Cerebellar nuclear complex (tissue), 1 donor: ENCODE measurements at regions not wholly inside any gene's neighbourhood (a gene's known extent, or its start where the extent isn't known, plus 50 kb on each side); places are given as distances from the start of the nearest gene placed in this dataset.
"Not testable (repeated sequence)": the region's sequence is repeated elsewhere in the genome, so short reads cannot be mapped to it uniquely, and the experiment has no call there.

Source experiments
- DNase-seq, 2 experiments: peaks; one replicate each; lab custom pipeline; 2025; lab: John Stamatoyannopoulos, UW

- DNase-seq = no peak
Observed at GRCh38 chr1:191668525-191668924, 489.7 kb upstream of the RGS18 start.

GRCh38 chr1:191669629-191670028 lies 488.6 kb upstream of the RGS18 start:
- DNase-seq = no peak

- DNase-seq = no peak
Observed at GRCh38 chr1:191671236-191671635, 487.0 kb upstream of the RGS18 start.

GRCh38 chr1:191674626-191675179 lies 483.6 kb upstream of the RGS18 start:
- no peak for DNase-seq

GRCh38 chr1:191675856-191676783 lies 482.1 kb upstream of the RGS18 start:
- DNase-seq = no peak

GRCh38 chr1:191685669-191686068 lies 472.6 kb upstream of the RGS18 start:
- DNase-seq = no peak

- no peak for DNase-seq
Observed at GRCh38 chr1:191687721-191688120, 470.5 kb upstream of the RGS18 start.

GRCh38 chr1:191690931-191691330 lies 467.3 kb upstream of the RGS18 start:
- no peak for DNase-seq

- no peak for DNase-seq
Observed at GRCh38 chr1:191693797-191694196, 464.5 kb upstream of the RGS18 start.

GRCh38 chr1:191695865-191696264 lies 462.4 kb upstream of the RGS18 start:
- no peak for DNase-seq

- no peak for DNase-seq
Observed at GRCh38 chr1:191696354-191696753, 461.9 kb upstream of the RGS18 start.

- DNase-seq = no peak
Observed at GRCh38 chr1:191697556-191697955, 460.7 kb upstream of the RGS18 start.

GRCh38 chr1:191698246-191698645 lies 460.0 kb upstream of the RGS18 start:
- DNase-seq = no peak

GRCh38 chr1:191699343-191699742 lies 458.9 kb upstream of the RGS18 start:
- no peak for DNase-seq

- no peak for DNase-seq
Observed at GRCh38 chr1:191700922-191701321, 457.3 kb upstream of the RGS18 start.

GRCh38 chr1:191702124-191702523 lies 456.1 kb upstream of the RGS18 start:
- DNase-seq = no peak

- DNase-seq = no peak
Observed at GRCh38 chr1:191707288-191707687, 451.0 kb upstream of the RGS18 start.

- no peak for DNase-seq
Observed at GRCh38 chr1:191709215-191709614, 449.0 kb upstream of the RGS18 start.

GRCh38 chr1:191711961-191712360 lies 446.3 kb upstream of the RGS18 start:
- DNase-seq = no peak

GRCh38 chr1:191714845-191715244 lies 443.4 kb upstream of the RGS18 start:
- DNase-seq = no peak

GRCh38 chr1:191729742-191730141 lies 428.5 kb upstream of the RGS18 start:
- no peak for DNase-seq

- DNase-seq = not testable (repeated sequence)
Observed at GRCh38 chr1:191731608-191732302, 426.5 kb upstream of the RGS18 start.

GRCh38 chr1:191734321-191734720 lies 423.9 kb upstream of the RGS18 start:
- no peak for DNase-seq
